ENCODE measurements at regions not wholly inside any gene's neighbourhood (a gene's known extent, or its start where the extent isn't known, plus 50 kb on each side); places are given as distances from the start of the nearest gene placed in this dataset.
"Not testable (repeated sequence)": the region's sequence is repeated elsewhere in the genome, so short reads cannot be mapped to it uniquely, and the experiment has no call there.

DNA sequence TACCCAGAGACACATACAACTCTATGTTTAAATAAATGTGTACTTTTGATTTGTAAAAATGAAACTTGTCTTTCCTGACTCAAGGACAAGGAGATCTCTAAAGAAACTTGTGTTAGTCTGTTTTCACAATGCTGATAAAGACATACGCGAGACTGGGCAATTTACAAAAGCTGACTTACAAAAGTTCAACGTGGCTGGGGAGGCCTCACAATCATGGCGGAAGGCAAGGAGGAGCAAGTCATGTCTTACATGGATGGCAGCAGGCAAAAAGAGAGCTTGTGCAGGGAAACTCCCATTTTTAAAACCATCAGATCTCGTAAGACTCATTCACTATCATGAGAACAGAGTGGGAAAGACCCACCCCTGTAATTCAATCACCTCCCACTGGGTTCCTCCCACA lies 52.2 kb upstream of the PAPSS1 start:
- not testable (repeated sequence) for H3K27me3 ChIP-seq, ATAC-seq, H3K36me3 ChIP-seq, H3K4me1 ChIP-seq, H3K27ac ChIP-seq, H3K4me3 ChIP-seq, H3K9me3 ChIP-seq, DNase-seq
- 80 to 90% (median 84%) methylated on average over 5 of the region's 5 CpGs for WGBS, 4 donors
- intact Hi-C loops (cut with DNase I): loop anchor here in 1 of 10 donors (5.0 kb wide), 1 partner anchor 40 kb away; no protein-coding TSS in a partner anchor

DNA sequence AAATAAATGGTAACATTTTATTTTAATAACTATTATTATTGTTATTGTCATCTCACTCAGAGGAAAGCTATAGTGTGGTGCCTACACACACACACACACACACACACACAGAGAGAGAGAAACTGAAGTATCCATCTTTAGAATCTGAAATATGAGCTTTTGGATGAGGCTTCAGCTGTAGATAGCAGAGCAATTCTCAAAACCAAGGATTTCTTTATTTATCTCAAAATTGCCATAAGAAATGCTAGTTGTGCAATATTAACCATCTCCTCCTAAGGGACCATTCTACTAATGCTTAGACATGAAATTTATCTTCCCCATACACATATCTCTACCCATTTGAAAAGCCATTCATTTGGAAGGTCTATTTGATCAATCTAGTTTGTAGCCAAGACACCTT lies 50.1 kb upstream of the SGMS2 start:
- Histone ChIP-seq H3K27ac (no peak overlapping the region), H3K36me3 (no peaks in the 10 kb centered on the region), H3K27me3 (no peaks in the 10 kb centered on the region), H3K9me3 (no peaks in the 10 kb centered on the region), H3K4me1 (no peaks in the 10 kb centered on the region), H3K4me3 (no peak overlapping the region)
- intact Hi-C loops (cut with DNase I): loop anchor here in 1 of 10 donors (5.0 kb wide), 1 partner anchor 38 kb away; no protein-coding TSS in a partner anchor
- DNase-seq: no peak
- TF ChIP-seq POLR2A (IDR thresholded peaks at IDR 0.05): no peak
- TF ChIP-seq, protein P1, sequence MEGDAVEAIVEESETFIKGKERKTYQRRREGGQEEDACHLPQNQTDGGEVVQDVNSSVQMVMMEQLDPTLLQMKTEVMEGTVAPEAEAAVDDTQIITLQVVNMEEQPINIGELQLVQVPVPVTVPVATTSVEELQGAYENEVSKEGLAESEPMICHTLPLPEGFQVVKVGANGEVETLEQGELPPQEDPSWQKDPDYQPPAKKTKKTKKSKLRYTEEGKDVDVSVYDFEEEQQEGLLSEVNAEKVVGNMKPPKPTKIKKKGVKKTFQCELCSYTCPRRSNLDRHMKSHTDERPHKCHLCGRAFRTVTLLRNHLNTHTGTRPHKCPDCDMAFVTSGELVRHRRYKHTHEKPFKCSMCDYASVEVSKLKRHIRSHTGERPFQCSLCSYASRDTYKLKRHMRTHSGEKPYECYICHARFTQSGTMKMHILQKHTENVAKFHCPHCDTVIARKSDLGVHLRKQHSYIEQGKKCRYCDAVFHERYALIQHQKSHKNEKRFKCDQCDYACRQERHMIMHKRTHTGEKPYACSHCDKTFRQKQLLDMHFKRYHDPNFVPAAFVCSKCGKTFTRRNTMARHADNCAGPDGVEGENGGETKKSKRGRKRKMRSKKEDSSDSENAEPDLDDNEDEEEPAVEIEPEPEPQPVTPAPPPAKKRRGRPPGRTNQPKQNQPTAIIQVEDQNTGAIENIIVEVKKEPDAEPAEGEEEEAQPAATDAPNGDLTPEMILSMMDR (IDR thresholded peaks at IDR 0.05): no peak
- ATAC-seq: no peak
